NB4 (cell line): ENCODE measurements at regions not wholly inside any gene's neighbourhood (a gene's known extent, or its start where the extent isn't known, plus 50 kb on each side); places are given as distances from the start of the nearest gene placed in this dataset.

Experiments
- DNase-seq: peaks from one replicate; pipeline ENCODE4 v3.0.0; 2010; ENCODE audit warnings: low read depth
- H3K4me3 ChIP-seq: one replicate; pipeline ENCODE4 v1.5.1; 2011; ENCODE audit warnings: mild to moderate bottlenecking, low read depth, low read length, moderate library complexity
- MYC ChIP-seq: IDR thresholded peaks from 2 replicates; pipeline ENCODE4 v1.6.1; 2011; ENCODE audit warnings: low read depth, low read length
- POLR2A ChIP-seq: IDR thresholded peaks from 2 replicates; pipeline ENCODE4 v1.6.1; 2011; ENCODE audit warnings: mild to moderate bottlenecking; ENCODE audit not compliant: insufficient read length; ENCODE audit errors: extremely low read depth
- TF ChIP-seq, protein P1 (sequence below): IDR thresholded peaks from one replicate; pipeline ENCODE4 v1.5.1; 2012; ENCODE audit warnings: low read depth, low read length
- TF ChIP-seq, protein P2 (sequence below): IDR thresholded peaks from 2 replicates; pipeline ENCODE4 v1.6.1; 2011; ENCODE audit warnings: low read depth, low read length

DNA sequence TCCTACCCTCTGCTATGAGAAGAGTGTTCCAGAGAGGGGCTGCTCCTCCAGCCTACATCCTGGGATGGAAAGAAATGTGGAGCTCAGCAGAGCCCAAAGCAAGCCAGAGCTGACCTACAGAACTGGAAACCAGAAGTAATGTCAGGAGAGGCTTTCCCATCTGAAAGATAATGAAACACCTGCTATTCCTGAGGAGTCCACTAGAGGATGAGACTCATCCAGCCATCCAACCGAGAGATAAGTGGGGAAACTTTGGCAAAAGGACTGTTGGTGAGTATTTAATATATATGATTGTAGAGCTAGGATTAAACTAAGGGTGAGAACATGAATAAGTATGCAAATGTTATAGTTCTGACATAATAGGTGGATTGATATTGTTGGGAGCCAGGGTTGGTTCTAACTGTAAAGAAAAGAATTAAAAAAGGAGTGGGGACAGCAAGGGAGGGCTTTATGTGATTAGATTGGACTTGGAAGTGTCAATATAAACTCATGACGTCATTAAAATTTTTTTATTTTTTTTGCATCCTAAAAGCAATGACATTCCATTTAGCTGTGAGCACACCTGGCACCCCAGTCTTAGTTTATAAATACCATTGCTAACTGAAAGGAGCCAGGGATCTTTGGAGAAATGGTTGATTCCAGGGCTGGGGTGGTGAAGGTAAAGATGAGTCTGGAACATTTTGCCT is 312.8 kb upstream of the NFE2L3 start:
- H3K4me3 ChIP-seq = no peak overlapping the region
- TF ChIP-seq, protein P1, sequence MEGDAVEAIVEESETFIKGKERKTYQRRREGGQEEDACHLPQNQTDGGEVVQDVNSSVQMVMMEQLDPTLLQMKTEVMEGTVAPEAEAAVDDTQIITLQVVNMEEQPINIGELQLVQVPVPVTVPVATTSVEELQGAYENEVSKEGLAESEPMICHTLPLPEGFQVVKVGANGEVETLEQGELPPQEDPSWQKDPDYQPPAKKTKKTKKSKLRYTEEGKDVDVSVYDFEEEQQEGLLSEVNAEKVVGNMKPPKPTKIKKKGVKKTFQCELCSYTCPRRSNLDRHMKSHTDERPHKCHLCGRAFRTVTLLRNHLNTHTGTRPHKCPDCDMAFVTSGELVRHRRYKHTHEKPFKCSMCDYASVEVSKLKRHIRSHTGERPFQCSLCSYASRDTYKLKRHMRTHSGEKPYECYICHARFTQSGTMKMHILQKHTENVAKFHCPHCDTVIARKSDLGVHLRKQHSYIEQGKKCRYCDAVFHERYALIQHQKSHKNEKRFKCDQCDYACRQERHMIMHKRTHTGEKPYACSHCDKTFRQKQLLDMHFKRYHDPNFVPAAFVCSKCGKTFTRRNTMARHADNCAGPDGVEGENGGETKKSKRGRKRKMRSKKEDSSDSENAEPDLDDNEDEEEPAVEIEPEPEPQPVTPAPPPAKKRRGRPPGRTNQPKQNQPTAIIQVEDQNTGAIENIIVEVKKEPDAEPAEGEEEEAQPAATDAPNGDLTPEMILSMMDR = peak; percentile 46
- TF ChIP-seq MYC = no peak
- peak; percentile 37 for DNase-seq

DNA sequence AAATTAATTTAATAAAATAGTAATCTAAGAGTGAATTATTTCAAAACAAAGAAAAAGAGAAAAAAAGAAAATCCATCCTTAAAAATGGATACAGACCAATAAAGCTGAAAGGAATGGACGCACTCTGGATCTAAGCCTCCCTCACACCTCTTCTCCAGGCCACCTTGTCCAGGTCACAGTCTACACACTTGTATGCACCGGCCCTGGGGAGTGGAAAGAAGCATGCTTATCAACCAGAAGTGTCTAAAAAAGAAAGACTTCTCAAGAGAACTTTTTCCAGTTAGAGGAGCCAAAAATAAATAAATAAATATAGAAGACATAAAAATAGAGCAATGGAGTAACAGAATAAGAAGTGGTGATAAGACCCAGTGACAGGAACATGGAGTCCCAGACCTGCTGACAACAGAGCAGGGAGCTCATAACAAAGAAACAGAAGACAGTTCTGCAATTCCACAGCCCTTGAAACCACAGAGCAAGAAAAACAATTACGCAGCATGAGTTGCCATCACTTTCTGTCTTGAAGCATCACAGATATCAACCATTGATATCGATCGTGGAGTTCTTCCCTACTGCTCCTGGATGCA is 311.7 kb upstream of the NFE2L3 start:
- H3K4me3 ChIP-seq = no peak overlapping the region
- peak; percentile 39 for DNase-seq
- TF ChIP-seq, protein P1 = no peak
- TF ChIP-seq POLR2A (no peak), MYC (no peak)
- TF ChIP-seq, protein P2, sequence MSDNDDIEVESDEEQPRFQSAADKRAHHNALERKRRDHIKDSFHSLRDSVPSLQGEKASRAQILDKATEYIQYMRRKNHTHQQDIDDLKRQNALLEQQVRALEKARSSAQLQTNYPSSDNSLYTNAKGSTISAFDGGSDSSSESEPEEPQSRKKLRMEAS = no peak

DNA sequence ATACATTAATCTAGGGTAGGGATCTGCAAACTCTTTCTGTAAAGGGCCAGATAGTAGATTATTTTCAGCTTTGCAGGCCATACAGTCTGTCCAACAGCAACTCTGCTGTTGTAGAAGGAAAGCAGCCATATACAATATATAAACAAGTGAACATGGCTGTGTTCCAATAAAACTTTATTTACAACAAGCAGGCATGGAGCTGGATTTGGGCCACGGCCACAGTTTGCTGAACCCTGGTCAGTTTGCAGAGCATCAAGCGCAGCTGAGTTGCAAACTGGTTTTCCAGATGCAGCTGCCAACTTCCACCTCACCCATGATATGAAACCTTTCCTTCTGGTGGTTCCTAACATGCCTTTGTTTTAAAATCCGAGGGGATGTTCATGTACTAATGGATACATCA is 310.4 kb upstream of the NFE2L3 start:
- no peak for TF ChIP-seq MYC
- TF ChIP-seq, protein P2 = no peak
- TF ChIP-seq, protein P1 = no peak
- TF ChIP-seq POLR2A = no peak
- DNase-seq = no peak
- no peak overlapping the region for H3K4me3 ChIP-seq

DNA sequence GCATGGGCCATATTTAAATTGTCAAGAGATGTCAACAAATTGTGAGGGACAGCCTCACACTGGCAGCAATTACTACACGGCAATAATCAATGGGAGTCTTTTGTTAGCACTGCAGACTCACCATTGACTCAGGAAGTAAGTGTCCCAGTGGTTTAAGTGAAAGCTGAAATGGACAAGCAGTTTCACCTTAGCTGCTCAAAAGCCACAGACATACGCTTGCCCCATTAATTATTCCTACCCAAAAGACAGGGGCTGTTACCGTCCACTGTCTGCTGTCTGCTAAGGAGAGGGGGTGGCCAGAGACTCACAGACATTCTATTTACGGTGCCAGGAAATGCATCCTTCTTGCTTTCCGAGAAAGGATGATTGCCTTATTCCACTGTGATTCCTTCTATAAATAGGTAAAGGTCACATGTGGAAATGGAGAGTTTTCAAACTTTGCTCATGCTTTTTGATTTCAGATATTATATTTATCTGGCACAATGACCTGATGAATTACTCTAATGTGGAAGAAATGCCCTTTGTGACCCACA is 309.7 kb upstream of the NFE2L3 start:
- no peak for DNase-seq
- H3K4me3 ChIP-seq = no peak overlapping the region
- TF ChIP-seq POLR2A = no peak
- TF ChIP-seq, protein P1 = no peak
- TF ChIP-seq, protein P2 = no peak
- no peak for TF ChIP-seq MYC

DNA sequence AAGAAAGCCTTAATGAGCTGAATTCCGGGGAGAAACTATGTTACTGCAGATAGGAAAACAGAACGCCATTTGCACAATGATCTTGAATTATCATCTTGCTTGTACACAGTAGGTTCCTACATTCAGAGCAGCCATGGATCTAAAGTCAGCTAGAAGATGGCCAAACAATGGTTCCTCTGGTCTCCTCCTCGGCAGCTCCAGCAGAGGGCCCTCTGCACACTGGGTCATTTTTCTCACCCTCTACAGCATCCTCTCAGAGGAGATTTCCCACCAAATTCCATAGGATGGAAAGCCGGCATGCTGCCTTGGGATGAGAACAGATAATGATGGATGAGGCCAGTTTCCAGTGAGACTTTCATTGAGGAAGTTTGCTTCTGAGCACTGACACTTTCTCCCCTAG is 308.5 kb upstream of the NFE2L3 start:
- H3K4me3 ChIP-seq = no peak overlapping the region
- TF ChIP-seq, protein P1 = peak; percentile 20
- no peak for TF ChIP-seq MYC
- DNase-seq = no peak
